ENCODE measurements at regions not wholly inside any gene's neighbourhood (a gene's known extent, or its start where the extent isn't known, plus 50 kb on each side); places are given as distances from the start of the nearest gene placed in this dataset.
"Not testable (repeated sequence)": the region's sequence is repeated elsewhere in the genome, so short reads cannot be mapped to it uniquely, and the experiment has no call there.

GRCh38 chr12:111240374-111240773 lies 128.5 kb downstream of the PHETA1 start:
- Histone ChIP-seq H3K27me3 (ENCODE audit: control insufficient read depth, insufficient read depth, low read length) (no peaks in the 10 kb centered on the region), H3K4me3 (ENCODE audit: low read depth, low read length) (no peak overlapping the region), H3K9me3 (ENCODE audit: control insufficient read depth, insufficient read depth, low read length) (no peaks in the 10 kb centered on the region), H3K27ac (ENCODE audit: low read depth, low read length) (no peak overlapping the region)
- ChIA-PET POLR2A (no interaction called here), CTCF (no interaction called here)
- DNase-seq (ENCODE audit: low read depth, low spot score): no peak
- TF ChIP-seq CTCF (IDR thresholded peaks at IDR 0.05; ENCODE audit: low read depth, low read length): no peak

- ChIA-PET POLR2A (no interaction called here), CTCF (no interaction called here)
- no peak overlapping the region for H3K27ac ChIP-seq (ENCODE audit: low read depth, low read length)
Observed at GRCh38 chr12:111239235-111239634, 129.7 kb downstream of the PHETA1 start.

GRCh38 chr12:111238075-111238734 lies 130.7 kb downstream of the PHETA1 start:
- Histone ChIP-seq H3K9me3 (ENCODE audit: control insufficient read depth, insufficient read depth, low read length) (no peaks in the 10 kb centered on the region), H3K4me3 (ENCODE audit: low read depth, low read length) (no peak overlapping the region), H3K27ac (ENCODE audit: low read depth, low read length) (no peak overlapping the region), H3K27me3 (ENCODE audit: control insufficient read depth, insufficient read depth, low read length) (no peaks in the 10 kb centered on the region)
- no peak for DNase-seq (ENCODE audit: low read depth, low spot score)
- ChIA-PET CTCF (no interaction called here), POLR2A (no interaction called here)
- no peak for TF ChIP-seq CTCF (IDR thresholded peaks at IDR 0.05; ENCODE audit: low read depth, low read length)

More at GRCh38 chr12:111239235-111239634, 129.7 kb downstream of the PHETA1 start:
- Histone ChIP-seq H3K4me3 (ENCODE audit: low read depth, low read length) (no peak overlapping the region), H3K9me3 (ENCODE audit: control insufficient read depth, insufficient read depth, low read length) (no peaks in the 10 kb centered on the region), H3K27me3 (ENCODE audit: control insufficient read depth, insufficient read depth, low read length) (no peaks in the 10 kb centered on the region)
- no peak for TF ChIP-seq CTCF (IDR thresholded peaks at IDR 0.05; ENCODE audit: low read depth, low read length)
- no peak for DNase-seq (ENCODE audit: low read depth, low spot score)

GRCh38 chr12:111234491-111234890 lies 134.4 kb downstream of the PHETA1 start:
- H3K27ac ChIP-seq (ENCODE audit: low read depth, low read length); H3K27me3 ChIP-seq (ENCODE audit: control insufficient read depth, insufficient read depth, low read length); DNase-seq (ENCODE audit: low read depth, low spot score); POLR2A ChIA-PET; H3K9me3 ChIP-seq (ENCODE audit: control insufficient read depth, insufficient read depth, low read length); H3K4me3 ChIP-seq (ENCODE audit: low read depth, low read length); CTCF ChIA-PET: not testable (repeated sequence)

GRCh38 chr12:111233786-111234185 lies 135.1 kb downstream of the PHETA1 start:
- CTCF ChIA-PET: no interaction called here
- H3K27ac ChIP-seq (ENCODE audit: low read depth, low read length): no peak overlapping the region
- TF ChIP-seq CTCF (IDR thresholded peaks at IDR 0.05; ENCODE audit: low read depth, low read length): no peak
- POLR2A ChIA-PET: no interaction called here
- no peak overlapping the region for H3K4me3 ChIP-seq (ENCODE audit: low read depth, low read length)
- no peaks in the 10 kb centered on the region for H3K27me3 ChIP-seq (ENCODE audit: control insufficient read depth, insufficient read depth, low read length)
- H3K9me3 ChIP-seq (ENCODE audit: control insufficient read depth, insufficient read depth, low read length): no peaks in the 10 kb centered on the region
- no peak for DNase-seq (ENCODE audit: low read depth, low spot score)

GRCh38 chr12:111230649-111231048 lies 138.2 kb downstream of the PHETA1 start:
- no peak overlapping the region for H3K4me3 ChIP-seq (ENCODE audit: low read depth, low read length)
- no peak overlapping the region for H3K27ac ChIP-seq (ENCODE audit: low read depth, low read length)

More at GRCh38 chr12:111230649-111231048, 138.2 kb downstream of the PHETA1 start:
- no peak for TF ChIP-seq CTCF (IDR thresholded peaks at IDR 0.05; ENCODE audit: low read depth, low read length)
- Histone ChIP-seq H3K9me3 (ENCODE audit: control insufficient read depth, insufficient read depth, low read length) (no peaks in the 10 kb centered on the region), H3K27me3 (ENCODE audit: control insufficient read depth, insufficient read depth, low read length) (no peaks in the 10 kb centered on the region)
- DNase-seq (ENCODE audit: low read depth, low spot score): no peak
- CTCF ChIA-PET: no interaction called here
- POLR2A ChIA-PET: no interaction called here
